ENCODE measurements at regions not wholly inside any gene's neighbourhood (a gene's known extent, or its start where the extent isn't known, plus 50 kb on each side); places are given as distances from the start of the nearest gene placed in this dataset.

GRCh38 chr5:31137676-31138075 lies 55.8 kb upstream of the CDH6 start:
- DNase-seq, result no peak

- DNase-seq, result no peak
These were observed 57.9 kb upstream of the CDH6 start for GRCh38 chr5:31135542-31135941.

- no peak for DNase-seq
These were observed 60.0 kb upstream of the CDH6 start for GRCh38 chr5:31133488-31133887.

- DNase-seq, result no peak
These were observed 62.0 kb upstream of the CDH6 start for GRCh38 chr5:31131381-31131891.

- no peak for DNase-seq
These were observed 62.8 kb upstream of the CDH6 start for GRCh38 chr5:31130676-31131075.

- no peak for DNase-seq
These were observed 68.7 kb upstream of the CDH6 start for GRCh38 chr5:31124651-31125305.

- DNase-seq, result no peak
These were observed 69.5 kb upstream of the CDH6 start for GRCh38 chr5:31124026-31124425.

GRCh38 chr5:31122998-31123951 lies 70.2 kb upstream of the CDH6 start:
- DNase-seq, result no peak

- no peak for DNase-seq
These were observed 72.3 kb upstream of the CDH6 start for GRCh38 chr5:31121224-31121623.

- no peak for DNase-seq
These were observed 72.9 kb upstream of the CDH6 start for GRCh38 chr5:31120642-31120948.

- no peak for DNase-seq
These were observed 73.4 kb upstream of the CDH6 start for GRCh38 chr5:31119938-31120641.

- no peak for DNase-seq
These were observed 76.9 kb upstream of the CDH6 start for GRCh38 chr5:31116466-31117031.

GRCh38 chr5:31114817-31115216 lies 78.7 kb upstream of the CDH6 start:
- DNase-seq, result no peak

- DNase-seq, result no peak
These were observed 79.7 kb upstream of the CDH6 start for GRCh38 chr5:31113666-31114350.

- DNase-seq, result no peak
These were observed 80.4 kb upstream of the CDH6 start for GRCh38 chr5:31113101-31113500.

GRCh38 chr5:31107091-31107518 lies 86.4 kb upstream of the CDH6 start:
- no peak for DNase-seq

GRCh38 chr5:31106691-31107090 lies 86.8 kb upstream of the CDH6 start:
- DNase-seq, result no peak

- no peak for DNase-seq
These were observed 87.2 kb upstream of the CDH6 start for GRCh38 chr5:31106278-31106677.

GRCh38 chr5:31104775-31105174 lies 88.7 kb upstream of the CDH6 start:
- DNase-seq, result no peak

- no peak for DNase-seq
These were observed 92.6 kb upstream of the CDH6 start for GRCh38 chr5:31100781-31101310.

- DNase-seq, result no peak
These were observed 93.4 kb upstream of the CDH6 start for GRCh38 chr5:31100047-31100575.

GRCh38 chr5:31098811-31099210 lies 94.7 kb upstream of the CDH6 start:
- DNase-seq, result no peak
